Fibroblast of pulmonary artery (primary cell): ENCODE measurements at regions not wholly inside any gene's neighbourhood (a gene's known extent, or its start where the extent isn't known, plus 50 kb on each side); places are given as distances from the start of the nearest gene placed in this dataset.

Source experiments
- DNase-seq: peaks from one replicate; pipeline ENCODE4 v3.0.0-alpha.2; 2010; ENCODE audit warnings: low read depth
- H3K4me3 ChIP-seq: replicated peaks from 2 replicates; pipeline ENCODE4 v1.5.1; 2011; ENCODE audit warnings: low read depth, mild to moderate bottlenecking, control low read depth, low read length, moderate library complexity
- CTCF ChIP-seq: IDR thresholded peaks from 2 replicates; pipeline ENCODE4 v1.5.1; 2011; ENCODE audit warnings: mild to moderate bottlenecking, control low read depth, low read length, inconsistent platforms; ENCODE audit errors: missing control alignments

GRCh38 chr4:38202242-38202641 is 242.0 kb downstream of the PTTG2 start:
- DNase-seq, result no peak
- no peak overlapping the region for H3K4me3 ChIP-seq
- no peak for TF ChIP-seq CTCF

GRCh38 chr4:38203609-38204008 is 243.4 kb downstream of the PTTG2 start:
- no peak overlapping the region for H3K4me3 ChIP-seq
- TF ChIP-seq CTCF, result no peak
- no peak for DNase-seq

GRCh38 chr4:38204339-38205035 is 244.3 kb downstream of the PTTG2 start:
- H3K4me3 ChIP-seq, result no peak overlapping the region
- no peak for DNase-seq
- no peak for TF ChIP-seq CTCF

GRCh38 chr4:38205261-38205660 is 245.1 kb downstream of the PTTG2 start:
- DNase-seq, result no peak
- H3K4me3 ChIP-seq, result no peak overlapping the region
- TF ChIP-seq CTCF, result no peak

GRCh38 chr4:38207110-38207457 is 246.9 kb downstream of the PTTG2 start:
- no peak overlapping the region for H3K4me3 ChIP-seq
- no peak for TF ChIP-seq CTCF
- no peak for DNase-seq

GRCh38 chr4:38209654-38210053 is 249.5 kb downstream of the PTTG2 start:
- no peak for DNase-seq
- TF ChIP-seq CTCF, result no peak

More at GRCh38 chr4:38209654-38210053, 249.5 kb downstream of the PTTG2 start:
- no peak overlapping the region for H3K4me3 ChIP-seq
